Stimulated activated CD8-positive, alpha-beta memory T cell treated with anti-CD3 and anti-CD28 coated beads, Interleukin-15, amount 100 ng/mL, for 1 hour (primary cell): ENCODE measurements at regions not wholly inside any gene's neighbourhood (a gene's known extent, or its start where the extent isn't known, plus 50 kb on each side); places are given as distances from the start of the nearest gene placed in this dataset.
"Not testable (repeated sequence)": the region's sequence is repeated elsewhere in the genome, so short reads cannot be mapped to it uniquely, and the experiment has no call there.

Experiments
- DNase-seq: peaks from one replicate; pipeline ENCODE4 v3.0.0-alpha.2; 2020; ENCODE audit warnings: low read depth

GRCh38 chr1:43042773-43043457 lies 84.2 kb upstream of the SLC2A1 start:
- no peak for DNase-seq

GRCh38 chr1:43042127-43042526 lies 83.5 kb upstream of the SLC2A1 start:
- no peak for DNase-seq

- no peak for DNase-seq
Observed at GRCh38 chr1:43041591-43041990, 82.9 kb upstream of the SLC2A1 start.

GRCh38 chr1:43039228-43040055 lies 80.8 kb upstream of the SLC2A1 start:
- no peak for DNase-seq

GRCh38 chr1:43038232-43038935 lies 79.7 kb upstream of the SLC2A1 start:
- DNase-seq, result no peak

- DNase-seq, result no peak
Observed at GRCh38 chr1:43037466-43037865, 78.8 kb upstream of the SLC2A1 start.

- no peak for DNase-seq
Observed at GRCh38 chr1:43036932-43037331, 78.3 kb upstream of the SLC2A1 start.

- DNase-seq, result no peak
Observed at GRCh38 chr1:43035821-43036741, 77.4 kb upstream of the SLC2A1 start.

GRCh38 chr1:43034778-43035177 lies 76.1 kb upstream of the SLC2A1 start:
- no peak for DNase-seq

- DNase-seq, result no peak
Observed at GRCh38 chr1:43034195-43034658, 75.6 kb upstream of the SLC2A1 start.

- no peak for DNase-seq
Observed at GRCh38 chr1:43031316-43032203, 72.9 kb upstream of the SLC2A1 start.

GRCh38 chr1:43024905-43025304 lies 66.2 kb upstream of the SLC2A1 start:
- DNase-seq, result no peak

- no peak for DNase-seq
Observed at GRCh38 chr1:43021547-43022474, 63.1 kb upstream of the SLC2A1 start.

- DNase-seq, result no peak
Observed at GRCh38 chr1:43019226-43019625, 60.6 kb upstream of the SLC2A1 start.

GRCh38 chr1:43018121-43018520 lies 59.5 kb upstream of the SLC2A1 start:
- no peak for DNase-seq

GRCh38 chr1:43015269-43015668 lies 56.6 kb upstream of the SLC2A1 start:
- DNase-seq, result no peak

- DNase-seq, result not testable (repeated sequence)
Observed at GRCh38 chr1:43014579-43014978, 55.9 kb upstream of the SLC2A1 start.

- no peak for DNase-seq
Observed at GRCh38 chr1:43011020-43011419, 52.4 kb upstream of the SLC2A1 start.

- DNase-seq, result no peak
Observed at GRCh38 chr1:43009274-43009673, 50.6 kb upstream of the SLC2A1 start.
